ENCODE measurements at regions not wholly inside any gene's neighbourhood (a gene's known extent, or its start where the extent isn't known, plus 50 kb on each side); places are given as distances from the start of the nearest gene placed in this dataset.

DNA sequence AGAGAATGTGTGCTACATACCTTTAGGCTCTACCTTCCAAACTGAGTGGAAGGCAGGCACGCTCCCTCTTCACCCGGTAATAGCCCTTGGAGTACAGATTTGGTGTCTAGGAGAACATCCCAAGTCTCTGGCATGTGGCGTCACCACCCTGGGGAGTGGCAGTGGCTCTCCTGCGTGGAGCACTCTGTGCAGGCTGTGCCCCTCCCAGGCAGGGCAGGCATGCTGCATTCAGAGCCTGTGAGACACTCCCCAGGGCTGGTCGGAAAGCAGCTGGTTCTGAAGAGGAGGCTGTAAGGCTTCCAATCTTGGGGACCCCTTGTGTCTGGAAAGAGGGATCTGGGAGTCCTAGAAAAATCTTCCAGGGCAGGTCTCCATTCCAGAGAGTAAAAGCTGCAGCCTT, 193.3 kb downstream of the ANKRD30B start:
- H3K27me3 ChIP-seq = no peaks in the 10 kb centered on the region
- H3K27ac ChIP-seq = peak overlapping the region in 3 of 4 donors; percentile 46 to 82 (median 56)
- no peaks in the 10 kb centered on the region for H3K36me3 ChIP-seq
- H3K4me1 ChIP-seq = peaks cover 0 to 7% (median 0%) of the 10 kb centered on the region in 4 donors
- peak in 2 of 3 donors; percentile 83 to 87 for DNase-seq
- TF ChIP-seq POLR2A (IDR thresholded peaks at IDR 0.05) (peak in 1 of 2 donors; percentile 57), CTCF (IDR thresholded peaks at IDR 0.05) (no peak)
- H3K4me3 ChIP-seq = no peak overlapping the region
- H3K9me3 ChIP-seq = no peaks in the 10 kb centered on the region

DNA sequence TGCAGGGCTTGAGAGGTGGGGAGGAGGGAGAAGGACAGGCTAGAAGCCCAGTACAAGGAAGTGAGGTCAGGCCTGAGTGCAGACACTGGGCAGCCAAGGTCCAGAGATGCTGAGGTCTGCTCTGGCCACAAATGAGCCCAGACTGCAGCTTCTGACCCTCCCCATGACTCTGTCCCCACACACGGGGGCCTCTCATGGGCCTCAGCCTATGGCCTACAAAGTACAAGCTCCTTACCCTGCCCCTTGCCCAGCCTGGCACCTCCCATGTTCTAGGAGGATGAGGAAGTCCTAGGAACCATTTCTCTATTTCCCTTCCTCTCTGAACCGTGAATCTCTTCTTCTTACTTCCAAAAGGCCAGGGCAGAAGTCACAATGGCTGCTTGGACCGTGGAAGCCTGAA, 193.8 kb downstream of the ANKRD30B start:
- H3K27me3 ChIP-seq = no peaks in the 10 kb centered on the region
- H3K9me3 ChIP-seq = no peaks in the 10 kb centered on the region
- no peak for TF ChIP-seq CTCF (IDR thresholded peaks at IDR 0.05)
- no peak for TF ChIP-seq POLR2A (IDR thresholded peaks at IDR 0.05)
- peak overlapping the region in 3 of 4 donors; percentile 46 to 82 (median 56) for H3K27ac ChIP-seq
- peak in 1 of 3 donors; percentile 62 for DNase-seq
- no peak overlapping the region for H3K4me3 ChIP-seq
- H3K36me3 ChIP-seq = no peaks in the 10 kb centered on the region
- H3K4me1 ChIP-seq = peaks cover 0 to 7% (median 0%) of the 10 kb centered on the region in 4 donors

GRCh38 chr18:14942275-14942674, 194.3 kb downstream of the ANKRD30B start:
- Histone ChIP-seq H3K4me1 (peaks cover 0 to 7% (median 0%) of the 10 kb centered on the region in 4 donors), H3K4me3 (no peak overlapping the region), H3K9me3 (no peaks in the 10 kb centered on the region), H3K27ac (peak overlapping the region in 1 of 4 donors; percentile 82), H3K36me3 (no peaks in the 10 kb centered on the region), H3K27me3 (no peaks in the 10 kb centered on the region)
- TF ChIP-seq POLR2A (IDR thresholded peaks at IDR 0.05) (no peak), CTCF (IDR thresholded peaks at IDR 0.05) (no peak)
- DNase-seq = no peak

DNA sequence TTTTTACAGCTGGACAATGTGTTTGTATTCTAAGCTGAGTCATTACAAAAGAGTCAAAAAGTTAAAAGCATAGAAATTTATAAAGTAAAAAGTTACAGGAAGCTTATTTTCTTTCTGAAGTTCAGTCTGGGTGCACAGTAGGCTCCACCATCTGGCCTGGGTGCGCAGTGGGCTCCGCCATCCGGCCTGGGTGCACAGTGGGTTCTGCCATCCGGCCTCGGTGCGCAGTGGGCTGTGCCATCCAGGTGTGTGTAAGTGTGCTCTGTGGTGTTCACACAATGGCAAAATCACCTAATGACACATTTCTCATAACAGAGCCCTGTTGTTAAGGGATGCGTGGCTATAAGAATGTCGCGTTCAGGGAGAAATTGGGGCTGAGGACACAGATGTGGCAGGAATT, 195.5 kb downstream of the ANKRD30B start:
- TF ChIP-seq POLR2A (IDR thresholded peaks at IDR 0.05) (no peak), CTCF (IDR thresholded peaks at IDR 0.05) (no peak)
- H3K36me3 ChIP-seq = no peaks in the 10 kb centered on the region
- H3K9me3 ChIP-seq = no peaks in the 10 kb centered on the region
- H3K4me1 ChIP-seq = peaks cover 0 to 7% (median 0%) of the 10 kb centered on the region in 4 donors
- H3K27ac ChIP-seq = no peak overlapping the region
- H3K27me3 ChIP-seq = no peaks in the 10 kb centered on the region
- DNase-seq = peak in 1 of 3 donors; percentile 15
- H3K4me3 ChIP-seq = no peak overlapping the region

- DNase-seq = peak in 1 of 3 donors; percentile 26
- no peaks in the 10 kb centered on the region for H3K9me3 ChIP-seq
- no peak for TF ChIP-seq CTCF (IDR thresholded peaks at IDR 0.05)
- no peak for TF ChIP-seq POLR2A (IDR thresholded peaks at IDR 0.05)
- no peaks in the 10 kb centered on the region for H3K27me3 ChIP-seq
- H3K4me1 ChIP-seq = peaks cover 0 to 7% (median 0%) of the 10 kb centered on the region in 4 donors
- no peak overlapping the region for H3K27ac ChIP-seq
- H3K4me3 ChIP-seq = no peak overlapping the region
- no peaks in the 10 kb centered on the region for H3K36me3 ChIP-seq
These were observed 196.1 kb downstream of the ANKRD30B start for GRCh38 chr18:14943967-14944636.

Measured in Peyer's patch (tissue), 4 donors.